Cardiac septum (tissue), 1 donor: ENCODE measurements at regions not wholly inside any gene's neighbourhood (a gene's known extent, or its start where the extent isn't known, plus 50 kb on each side); places are given as distances from the start of the nearest gene placed in this dataset.

ENCODE experiments used
- DNase-seq: peaks from one replicate; pipeline ENCODE4 v3.0.0-alpha.2; 2020; ENCODE audit warnings: low spot score
- intact Hi-C: fragments of 100-400 bp; cut with DNase I; formaldehyde crosslinking; loops from one replicate; pipeline ENCODE4 v1.14.0; 2022
- donor health status: DM: no; HTN: no; CAD: no.

DNA sequence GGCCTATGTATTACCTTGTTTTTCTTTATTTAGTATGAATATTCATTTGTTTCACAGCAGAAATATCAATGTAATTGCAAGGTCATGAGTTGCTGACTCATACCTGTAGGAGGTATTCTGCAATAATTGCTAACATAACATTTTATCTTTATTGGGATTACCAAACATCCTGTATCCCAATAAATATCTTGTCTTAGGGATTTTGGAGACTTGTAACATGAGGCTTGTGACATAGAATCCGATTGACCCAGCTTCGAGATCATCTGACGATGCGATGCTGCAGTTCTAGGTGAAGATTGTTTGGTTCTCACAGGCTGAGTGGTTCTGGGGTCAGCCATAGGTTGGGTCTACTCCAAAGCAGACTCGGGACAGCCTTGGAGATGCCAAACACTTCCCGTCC, 133.4 kb upstream of the RND3 start:
- DNase-seq: no peak
- intact Hi-C loops: loop anchor here (10.0 kb wide), 1 partner anchor 434 kb away; no protein-coding TSS in a partner anchor

DNA sequence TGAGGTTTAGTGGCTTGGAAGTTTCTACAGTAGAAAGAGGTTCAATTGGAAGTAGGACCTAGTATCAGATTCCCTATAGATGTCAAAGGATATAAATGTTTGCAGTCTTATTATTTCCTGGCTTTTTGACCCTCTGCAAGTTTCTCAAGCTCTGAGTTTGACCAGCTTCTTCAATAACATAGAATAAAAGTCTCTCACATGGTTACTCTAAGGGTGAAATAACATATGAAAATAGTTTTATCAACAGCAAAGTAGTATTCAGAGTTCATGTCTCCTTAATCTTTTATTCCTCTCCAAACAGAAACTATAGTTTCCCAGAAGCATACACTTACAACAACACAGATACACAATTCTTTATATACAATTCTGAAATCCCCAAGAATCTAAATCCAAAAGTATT, 132.9 kb upstream of the RND3 start:
- DNase-seq: no peak
- intact Hi-C loops: loop anchor here (10.0 kb wide), 1 partner anchor 434 kb away; no protein-coding TSS in a partner anchor

- intact Hi-C loops: loop anchor here (10.0 kb wide), 2 partner anchors 125 to 435 kb away; no protein-coding TSS in a partner anchor
- no peak for DNase-seq
These were observed 132.3 kb upstream of the RND3 start for GRCh38 chr2:150619607-150620330.

GRCh38 chr2:150618245-150618895, 130.9 kb upstream of the RND3 start:
- no peak for DNase-seq
- intact Hi-C loops: loop anchor here (10.0 kb wide), 1 partner anchor 124 kb away; no protein-coding TSS in a partner anchor

DNA sequence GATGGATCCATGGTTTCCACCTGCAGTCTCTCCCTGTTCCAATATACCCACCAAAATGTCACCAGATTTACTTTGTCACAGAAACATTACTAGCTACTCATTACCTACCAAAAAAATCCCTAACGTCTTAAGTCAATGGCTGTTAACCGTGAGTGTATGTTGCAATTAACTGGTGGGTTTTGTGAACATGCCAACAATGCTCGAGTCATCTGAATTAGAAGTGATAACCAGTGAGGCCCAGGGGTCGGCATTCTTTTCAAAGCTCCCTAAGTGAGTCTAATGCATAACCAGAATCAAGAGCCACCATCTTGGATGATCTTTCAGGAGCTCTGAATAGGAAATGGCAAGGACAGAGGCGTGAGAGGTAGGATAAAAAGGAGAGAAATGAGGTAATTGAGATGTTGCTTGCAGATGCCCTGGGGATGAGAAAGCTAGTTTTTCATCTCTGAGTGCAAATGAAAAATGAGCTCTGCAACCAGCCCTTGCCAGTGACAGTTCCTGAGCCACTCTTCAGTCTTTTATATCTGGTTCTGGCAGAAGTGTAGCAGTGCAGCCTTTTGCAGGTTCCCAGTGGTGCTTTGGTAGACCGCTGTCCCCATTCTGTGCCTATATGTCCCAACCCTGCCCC, 130.0 kb upstream of the RND3 start:
- intact Hi-C loops: loop anchor here (10.0 kb wide), 1 partner anchor 123 kb away; no protein-coding TSS in a partner anchor
- DNase-seq: no peak

DNA sequence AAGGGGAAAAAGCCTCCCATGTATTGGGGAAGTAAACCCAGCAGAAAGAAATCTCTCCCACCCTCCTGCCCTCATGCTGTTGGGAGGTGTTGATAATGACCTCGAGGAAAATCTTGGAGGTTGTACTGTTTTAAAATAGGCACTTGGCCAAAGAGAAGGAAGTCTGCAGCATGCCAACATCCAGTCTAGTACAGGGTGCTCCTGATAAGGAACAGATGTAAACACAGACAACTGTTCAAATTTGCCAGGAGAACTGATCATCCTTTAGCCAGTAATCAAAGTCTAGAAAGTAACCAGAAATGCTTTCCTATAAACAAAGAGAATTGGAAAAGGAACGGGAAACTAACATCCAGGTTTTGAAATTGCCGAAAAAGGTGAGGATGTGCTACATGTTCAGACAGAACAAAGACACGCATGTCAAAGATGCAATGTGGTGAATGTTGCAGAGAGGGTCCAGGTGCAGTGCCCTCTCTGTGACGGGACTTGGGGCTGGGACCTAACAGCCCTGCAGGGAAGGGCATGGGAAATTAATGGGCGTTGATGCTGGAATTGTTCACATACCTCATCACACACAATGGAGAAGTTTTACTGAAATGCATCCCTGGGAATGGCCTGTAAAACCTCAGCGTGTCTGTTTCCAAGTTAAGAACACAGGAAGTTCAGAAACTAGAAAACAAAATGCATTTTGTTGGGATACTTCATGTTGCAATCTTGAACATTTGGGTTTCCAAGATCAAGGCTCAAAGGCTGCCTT, 125.7 kb upstream of the RND3 start:
- intact Hi-C loops: loop anchor here (5.0 to 10.0 kb wide), 3 partner anchors 118 to 1016 kb away; no protein-coding TSS in a partner anchor
- no peak for DNase-seq

GRCh38 chr2:150610670-150611279, 123.3 kb upstream of the RND3 start:
- intact Hi-C loops: loop anchor here (5.0 to 10.0 kb wide), 3 partner anchors 116 to 1013 kb away; no protein-coding TSS in a partner anchor
- no peak for DNase-seq

DNA sequence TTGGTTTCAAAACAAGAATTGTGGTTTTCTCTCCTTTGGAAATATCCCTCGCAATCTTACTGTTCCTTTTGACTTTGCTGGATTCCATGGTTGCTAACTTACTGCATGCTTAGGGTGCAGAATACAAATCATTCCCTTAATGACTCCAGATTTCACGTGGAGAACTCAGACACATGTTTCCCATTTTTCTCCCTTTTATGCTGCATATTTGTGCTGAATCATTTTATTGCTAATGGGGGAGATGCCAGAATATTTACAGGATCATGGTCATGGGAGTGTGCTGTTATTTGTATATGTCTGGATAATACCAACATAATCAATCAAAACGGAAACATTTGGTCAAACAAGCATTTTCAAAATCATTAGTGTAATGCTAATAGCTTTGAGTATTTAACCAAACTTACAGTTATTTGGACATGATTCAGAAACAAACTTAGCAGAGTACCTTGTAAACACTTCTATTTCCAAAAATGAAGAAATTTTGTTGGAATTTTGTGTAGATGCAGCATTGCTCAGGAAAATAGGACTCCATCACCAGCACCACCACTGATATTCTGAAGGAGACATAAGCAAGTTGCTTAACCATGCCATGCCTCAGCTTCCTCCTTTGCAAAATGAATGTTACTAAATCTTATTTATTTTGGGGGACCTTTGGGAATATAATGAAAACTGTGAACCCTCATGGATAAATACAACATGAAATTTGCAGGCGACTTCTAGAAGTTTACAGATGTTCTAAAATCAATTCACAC, 122.5 kb upstream of the RND3 start:
- intact Hi-C loops: loop anchor here (5.0 to 10.0 kb wide), 3 partner anchors 115 to 1013 kb away; no protein-coding TSS in a partner anchor
- no peak for DNase-seq

GRCh38 chr2:150608341-150608740, 120.9 kb upstream of the RND3 start:
- no peak for DNase-seq
- intact Hi-C loops: no loop called here

DNA sequence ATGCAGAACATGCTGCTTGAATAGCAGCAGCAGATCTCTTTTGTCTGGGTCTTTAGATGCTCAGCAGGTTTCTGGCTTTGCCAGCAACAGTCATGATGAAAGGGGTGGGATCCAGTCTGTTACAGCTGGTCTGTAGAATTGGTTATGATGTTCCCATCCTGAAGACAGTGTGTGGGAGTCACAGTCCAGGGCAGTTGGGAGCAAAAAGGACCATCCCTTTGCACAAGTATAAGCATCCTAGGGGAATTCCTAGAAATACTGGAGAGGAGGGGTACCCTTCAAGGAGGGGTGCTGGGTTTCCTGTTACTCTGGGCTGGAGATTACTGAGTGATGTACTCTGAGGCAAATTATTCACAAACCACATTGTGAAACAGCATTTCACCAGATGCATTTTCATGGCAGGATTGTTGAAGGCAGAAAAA, 119.9 kb upstream of the RND3 start:
- DNase-seq: no peak
- intact Hi-C loops: no loop called here

GRCh38 chr2:150606380-150607060, 119.1 kb upstream of the RND3 start:
- DNase-seq: no peak
- intact Hi-C loops: no loop called here

- DNase-seq: no peak
- intact Hi-C loops: no loop called here
These were observed 118.2 kb upstream of the RND3 start for GRCh38 chr2:150605664-150606063.

- intact Hi-C loops: no loop called here
- DNase-seq: no peak
These were observed 114.0 kb upstream of the RND3 start for GRCh38 chr2:150601280-150602038.

- DNase-seq: no peak
- intact Hi-C loops: no loop called here
These were observed 112.4 kb upstream of the RND3 start for GRCh38 chr2:150599889-150600288.

DNA sequence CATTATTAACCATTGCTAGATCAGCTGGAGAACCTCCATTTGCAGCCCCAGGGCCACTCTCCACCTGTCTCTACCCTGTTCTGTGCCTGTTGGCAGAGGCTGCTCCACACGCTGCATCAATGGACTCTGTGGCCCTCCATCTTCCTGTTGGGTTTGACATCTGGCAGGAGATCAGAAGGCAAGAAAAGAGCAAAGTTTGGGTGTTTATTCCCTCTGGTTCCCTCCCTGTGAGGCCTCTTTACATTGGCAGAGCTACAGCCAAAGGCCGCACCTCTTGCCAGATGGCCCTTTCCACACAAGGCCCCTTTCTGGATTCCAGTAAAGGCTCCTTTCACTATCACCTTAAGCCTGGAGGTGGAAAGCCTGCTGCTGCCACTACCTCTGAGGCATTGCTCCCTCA, 110.9 kb upstream of the RND3 start:
- intact Hi-C loops: no loop called here
- DNase-seq: no peak

GRCh38 chr2:150595803-150596470, 108.5 kb upstream of the RND3 start:
- intact Hi-C loops: no loop called here
- DNase-seq: no peak

GRCh38 chr2:150594299-150594698, 106.8 kb upstream of the RND3 start:
- no peak for DNase-seq
- intact Hi-C loops: no loop called here
